Small intestine (tissue), 7 donors: ENCODE measurements at regions not wholly inside any gene's neighbourhood (a gene's known extent, or its start where the extent isn't known, plus 50 kb on each side); places are given as distances from the start of the nearest gene placed in this dataset.
A peak's percentile ranks its signal among the peaks of the same experiment; 100 is the strongest.
"Not testable (repeated sequence)": the region's sequence is repeated elsewhere in the genome, so short reads cannot be mapped to it uniquely, and the experiment has no call there.

Experiments
- DNase-seq, 2 donors: peaks; one replicate each; pipeline versions ENCODE4 v3.0.0 to v3.0.0-alpha.2; 2013
- FAIRE-seq: peaks from 2 replicates; lab custom pipeline; 2012; peaks lifted over from hg19 to GRCh38; lab: Jason Lieb, UNC
- H3K27ac ChIP-seq, 3 donors: one replicate each; pipeline ENCODE4 v1.5.1; 2013; ENCODE audit warnings: low read length in 2 of 3, mild to moderate bottlenecking in 2 of 3, control low read depth in 1 of 3, inconsistent platforms in 1 of 3, low read depth in 1 of 3, moderate library complexity in 1 of 3
- H3K27me3 ChIP-seq, 3 donors: one replicate each; pipeline ENCODE4 v1.6.1; 2013; ENCODE audit warnings: low read length in 3 of 3, inconsistent platforms in 1 of 3; ENCODE audit not compliant: control insufficient read depth in 3 of 3, insufficient read depth in 3 of 3
- H3K36me3 ChIP-seq, 3 donors: one replicate each; pipeline ENCODE4 v1.6.1; 2013; ENCODE audit warnings: low read length in 3 of 3, inconsistent platforms in 1 of 3, low read depth in 1 of 3, mild to moderate bottlenecking in 1 of 3, moderate library complexity in 1 of 3; ENCODE audit not compliant: control insufficient read depth in 3 of 3, insufficient read depth in 2 of 3
- H3K4me1 ChIP-seq, 3 donors: one replicate each; pipeline ENCODE4 v1.6.1; 2013; ENCODE audit warnings: low read length in 2 of 3, inconsistent platforms in 1 of 3, low read depth in 1 of 3, mild to moderate bottlenecking in 1 of 3, moderate library complexity in 1 of 3; ENCODE audit not compliant: control insufficient read depth in 3 of 3, insufficient read depth in 2 of 3
- H3K4me3 ChIP-seq, 3 donors: one replicate each; pipeline ENCODE4 v1.5.1; 2013; ENCODE audit warnings: low read length in 3 of 3, control low read depth in 1 of 3, inconsistent platforms in 1 of 3, low read depth in 1 of 3, mild to moderate bottlenecking in 1 of 3, moderate library complexity in 1 of 3
- H3K9me3 ChIP-seq, 2 donors: one replicate each; pipeline ENCODE4 v1.6.1; 2013; ENCODE audit warnings: low read depth in 1 of 2, low read length in 1 of 2; ENCODE audit not compliant: control insufficient read depth in 2 of 2, insufficient read depth in 1 of 2
- WGBS, 3 donors: extraction: QIAGEN DNeasy Blood & Tissue Kit; methylation state at CpG; one replicate each; pipeline ENCODE4 v1.1.7; 2013; 5-methylcytosine and 5-hydroxymethylcytosine counted together
- donor health status: healthy with polysubstance abuse.
- donor health status: control.
- donor health status: control.
- donor health status: Bipolar disorder and iron deficiency.
- donor health status: healthy.

- no peaks in the 10 kb centered on the region for H3K9me3 ChIP-seq
- H3K4me3 ChIP-seq, result no peak overlapping the region
- H3K27me3 ChIP-seq, result peaks cover 0 to 4% (median 0%) of the 10 kb centered on the region in 3 donors
- no peak for DNase-seq
- no peak overlapping the region for H3K27ac ChIP-seq
- WGBS, 3 donors, result 35 to 44% (median 42%) methylated on average over 6 of the region's 6 CpGs
- H3K36me3 ChIP-seq, result no peaks in the 10 kb centered on the region
- FAIRE-seq, result no peak
- no peaks in the 10 kb centered on the region for H3K4me1 ChIP-seq
Observed at GRCh38 chr5:36502608-36503007, 103.8 kb upstream of the SLC1A3 start.

- H3K27me3 ChIP-seq, result no peaks in the 10 kb centered on the region
- no peaks in the 10 kb centered on the region for H3K9me3 ChIP-seq
- H3K4me3 ChIP-seq, result no peak overlapping the region
- FAIRE-seq, result no peak
- no peak overlapping the region for H3K27ac ChIP-seq
- H3K36me3 ChIP-seq, result no peaks in the 10 kb centered on the region
- no peak for DNase-seq
- no peaks in the 10 kb centered on the region for H3K4me1 ChIP-seq
Observed at GRCh38 chr5:36505021-36505420, 101.4 kb upstream of the SLC1A3 start.

GRCh38 chr5:36507332-36507952 lies 99.0 kb upstream of the SLC1A3 start:
- peak; percentile 72 to 77 for DNase-seq
- no peak overlapping the region for H3K4me3 ChIP-seq
- no peak for FAIRE-seq
- no peak overlapping the region for H3K27ac ChIP-seq
- no peaks in the 10 kb centered on the region for H3K9me3 ChIP-seq
- H3K36me3 ChIP-seq, result no peaks in the 10 kb centered on the region
- no peaks in the 10 kb centered on the region for H3K4me1 ChIP-seq
- H3K27me3 ChIP-seq, result no peaks in the 10 kb centered on the region
- 50 to 55% (median 53%) methylated on average over 6 of the region's 6 CpGs for WGBS, 3 donors

GRCh38 chr5:36508331-36508730 lies 98.1 kb upstream of the SLC1A3 start:
- not testable (repeated sequence) for H3K4me3 ChIP-seq, FAIRE-seq, H3K9me3 ChIP-seq, H3K36me3 ChIP-seq, H3K27me3 ChIP-seq, H3K4me1 ChIP-seq, DNase-seq, H3K27ac ChIP-seq
- WGBS, 3 donors, result 36 to 49% (median 43%) methylated on average over 5 of the region's 5 CpGs

GRCh38 chr5:36513647-36514046 lies 92.8 kb upstream of the SLC1A3 start:
- H3K4me3 ChIP-seq, H3K27ac ChIP-seq, DNase-seq, H3K27me3 ChIP-seq, H3K4me1 ChIP-seq, H3K9me3 ChIP-seq, H3K36me3 ChIP-seq, FAIRE-seq: not testable (repeated sequence)
- WGBS, 3 donors, result 91 to 96% (median 93%) methylated on average over 3 of the region's 3 CpGs

GRCh38 chr5:36519881-36520280 lies 86.5 kb upstream of the SLC1A3 start:
- Histone ChIP-seq H3K36me3 (no peaks in the 10 kb centered on the region), H3K27me3 (no peaks in the 10 kb centered on the region), H3K4me1 (no peaks in the 10 kb centered on the region), H3K9me3 (no peaks in the 10 kb centered on the region), H3K4me3 (no peak overlapping the region), H3K27ac (no peak overlapping the region)
- FAIRE-seq (no peak), DNase-seq (no peak)
- 88 to 91% (median 88%) methylated on average over 2 of the region's 2 CpGs for WGBS, 3 donors

- FAIRE-seq, result no peak
- Histone ChIP-seq H3K4me3 (no peak overlapping the region), H3K9me3 (no peaks in the 10 kb centered on the region), H3K27ac (no peak overlapping the region), H3K27me3 (no peaks in the 10 kb centered on the region), H3K4me1 (no peaks in the 10 kb centered on the region), H3K36me3 (no peaks in the 10 kb centered on the region)
- WGBS, 3 donors, result 52 to 81% (median 75%) methylated on average over 1 of the region's 1 CpG
- no peak for DNase-seq
Observed at GRCh38 chr5:36521219-36521618, 85.2 kb upstream of the SLC1A3 start.

- no peak for DNase-seq
- 79 to 84% (median 80%) methylated on average over 10 of the region's 10 CpGs for WGBS, 3 donors
- Histone ChIP-seq H3K4me3 (no peak overlapping the region), H3K27me3 (no peaks in the 10 kb centered on the region), H3K9me3 (no peaks in the 10 kb centered on the region), H3K27ac (no peak overlapping the region), H3K4me1 (no peaks in the 10 kb centered on the region), H3K36me3 (no peaks in the 10 kb centered on the region)
- no peak for FAIRE-seq
Observed at GRCh38 chr5:36521838-36522745, 84.3 kb upstream of the SLC1A3 start.
